Stimulated activated CD4-positive, alpha-beta T cell treated with anti-CD3 and anti-CD28 coated beads, Interleukin-15, amount 100 ng/mL, for 24 hours (primary cell): ENCODE measurements at regions not wholly inside any gene's neighbourhood (a gene's known extent, or its start where the extent isn't known, plus 50 kb on each side); places are given as distances from the start of the nearest gene placed in this dataset.

ENCODE experiments used
- DNase-seq: peaks from one replicate; pipeline ENCODE4 v3.0.0-alpha.2; 2020

DNA sequence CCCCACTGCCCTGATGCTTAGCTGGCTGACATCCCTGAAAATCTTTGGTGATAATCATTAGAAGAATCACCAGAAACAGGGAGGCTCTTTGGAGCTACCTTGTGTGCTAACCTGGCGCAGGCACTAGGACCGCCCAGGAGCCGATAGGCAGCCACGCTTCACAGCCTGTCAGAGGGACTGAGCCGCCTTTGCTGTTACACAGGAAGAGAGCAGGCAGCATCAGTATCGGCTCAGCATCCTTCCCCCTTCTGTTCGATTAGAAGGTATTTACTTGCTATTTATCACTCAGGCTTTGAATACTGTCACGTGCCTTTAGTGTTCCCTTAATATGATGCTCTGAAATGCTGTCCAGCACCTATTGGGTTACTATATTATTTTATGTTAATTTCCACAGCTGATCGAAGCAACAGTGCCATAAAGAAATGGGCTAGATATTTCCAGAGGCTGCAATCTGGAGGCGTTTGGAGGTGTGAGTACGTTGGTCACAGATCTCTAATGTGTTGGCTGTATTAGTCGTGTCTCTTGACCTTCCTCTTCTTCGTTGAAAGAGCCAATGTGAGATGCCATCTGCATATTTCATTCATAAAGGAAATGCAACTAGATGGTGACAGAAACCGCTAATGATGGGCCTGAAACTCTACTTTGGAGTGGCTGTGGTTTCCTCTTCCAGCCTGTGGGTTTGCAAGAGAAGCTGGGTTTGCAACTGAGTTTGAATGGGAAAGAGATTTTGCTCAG lies 110.4 kb upstream of the RAB27B start:
- DNase-seq = peak; percentile 56

DNA sequence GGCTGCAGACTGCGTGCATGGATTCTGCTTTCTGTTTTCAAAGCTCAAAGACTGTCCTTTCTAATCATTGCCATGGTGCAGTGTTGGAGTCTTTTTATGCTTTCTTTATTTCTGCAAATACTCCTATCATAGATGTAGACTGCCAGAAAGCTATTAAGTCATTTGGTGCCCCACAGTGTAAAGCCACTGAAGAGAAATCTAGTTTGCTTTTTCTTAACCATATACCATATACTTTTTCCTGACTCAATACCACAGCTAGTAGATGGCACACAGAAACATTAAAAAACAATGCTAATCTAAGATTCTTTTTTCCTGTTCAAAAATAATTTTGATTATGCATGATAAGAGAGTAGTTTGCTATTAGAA lies 109.9 kb upstream of the RAB27B start:
- no peak for DNase-seq

DNA sequence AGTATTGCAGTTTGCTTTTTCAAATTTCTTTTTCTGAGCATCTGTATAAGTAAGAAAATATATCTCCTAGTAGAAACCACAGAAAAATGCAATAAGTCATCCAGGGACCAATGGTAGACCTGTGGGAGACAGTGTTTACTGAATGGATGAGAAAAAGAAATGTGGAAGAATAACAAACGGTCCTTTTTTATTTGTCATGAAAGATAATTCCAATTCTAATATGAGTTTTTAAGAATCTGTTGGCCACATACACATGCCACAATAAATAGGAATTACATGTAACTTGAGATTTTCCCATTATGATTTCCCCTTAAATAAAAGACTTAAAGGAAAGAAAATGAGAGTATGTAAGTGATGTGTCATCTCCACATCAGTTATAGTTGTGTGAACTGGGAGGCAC lies 107.7 kb upstream of the RAB27B start:
- DNase-seq = no peak

DNA sequence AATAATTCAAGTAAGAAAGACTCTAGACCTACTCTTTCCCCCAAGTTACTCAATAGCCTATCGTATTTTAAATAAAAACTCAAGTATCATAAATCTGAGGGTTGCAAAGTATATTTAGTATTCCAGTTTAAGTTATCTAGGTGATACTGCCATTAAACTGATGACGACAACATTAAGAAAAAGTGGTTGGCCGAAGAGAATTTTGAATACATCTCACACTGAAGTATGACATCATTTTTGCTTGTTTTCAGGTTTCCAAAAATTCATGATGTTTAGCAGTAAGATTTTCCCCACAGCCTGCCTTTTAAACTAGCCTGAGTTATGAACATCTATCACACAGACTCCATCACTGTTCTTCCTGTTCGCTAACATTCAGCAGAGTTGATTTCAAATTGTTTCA lies 102.1 kb upstream of the RAB27B start:
- no peak for DNase-seq

DNA sequence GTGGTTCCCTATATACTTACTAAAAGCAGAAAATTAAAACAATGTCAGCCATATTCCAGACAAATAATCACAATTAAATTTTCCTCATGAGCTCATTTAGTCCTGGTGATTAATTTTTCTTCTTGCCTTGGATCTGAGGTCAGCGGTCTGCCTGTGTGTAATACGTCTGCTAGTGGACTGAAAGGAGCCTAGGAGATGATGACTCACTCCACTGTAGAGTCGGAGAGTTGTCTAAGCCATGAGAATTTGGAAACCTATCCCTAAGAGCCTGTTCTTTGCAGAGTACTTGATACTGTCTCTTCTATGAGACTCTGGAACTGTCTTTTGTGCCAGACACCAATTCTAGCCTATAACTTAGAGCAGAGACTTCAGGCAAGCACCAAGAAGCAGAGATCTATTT lies 94.2 kb upstream of the RAB27B start:
- DNase-seq = no peak

DNA sequence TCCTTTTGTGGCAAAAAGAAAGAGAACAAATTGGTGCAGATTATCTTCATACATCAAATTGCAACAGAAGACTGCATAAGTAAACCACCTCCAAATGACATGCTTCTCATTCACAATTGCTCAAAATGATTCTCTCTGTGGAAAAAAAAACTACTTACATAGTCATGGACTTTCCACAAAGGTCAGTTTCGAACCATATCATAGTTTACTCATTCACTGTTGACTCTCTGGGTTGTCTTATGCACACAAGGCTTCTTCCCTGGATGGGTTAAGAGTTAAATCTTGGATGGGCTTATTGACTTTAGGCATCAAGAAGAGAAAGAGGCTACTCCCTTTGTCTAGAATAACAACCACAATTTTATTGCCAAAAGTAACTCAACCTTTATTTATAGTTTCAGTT lies 91.3 kb upstream of the RAB27B start:
- no peak for DNase-seq

DNA sequence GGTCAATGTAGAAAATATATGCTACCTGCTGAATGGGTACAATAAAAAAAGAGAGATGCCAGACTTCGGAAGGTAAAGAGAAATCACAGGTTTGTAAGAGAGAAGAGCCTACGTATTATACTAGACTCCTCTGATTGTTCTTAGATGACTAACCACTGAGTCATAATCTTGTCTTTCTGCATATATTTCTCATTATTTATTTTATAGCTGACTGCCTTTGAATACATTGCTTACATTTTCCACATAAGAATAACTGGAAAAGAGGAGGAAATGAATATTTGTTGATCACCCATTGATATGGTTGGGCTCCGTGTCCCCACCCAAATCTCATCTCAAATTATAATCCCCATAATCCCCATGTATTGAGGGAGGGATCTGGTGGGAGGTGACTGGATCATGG lies 90.3 kb upstream of the RAB27B start:
- no peak for DNase-seq

DNA sequence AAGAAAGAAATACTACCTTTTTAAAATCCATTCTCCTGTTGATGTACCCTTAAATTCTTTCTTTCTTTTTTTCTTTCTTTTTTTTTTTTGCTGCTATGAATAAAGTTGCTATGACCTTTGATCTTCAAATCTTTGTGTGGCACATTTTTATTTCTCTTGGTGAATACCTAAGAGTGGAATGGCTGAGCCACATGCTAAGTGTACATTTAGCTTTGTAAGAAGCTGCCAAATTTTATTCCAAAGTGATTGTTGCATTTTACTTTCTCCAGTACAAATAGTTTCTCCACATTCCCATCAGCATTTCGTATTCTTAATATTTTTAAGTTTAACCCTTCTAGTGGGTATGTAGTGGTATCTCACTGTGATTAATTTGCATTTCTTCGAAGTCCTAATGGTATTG lies 88.8 kb upstream of the RAB27B start:
- no peak for DNase-seq

DNA sequence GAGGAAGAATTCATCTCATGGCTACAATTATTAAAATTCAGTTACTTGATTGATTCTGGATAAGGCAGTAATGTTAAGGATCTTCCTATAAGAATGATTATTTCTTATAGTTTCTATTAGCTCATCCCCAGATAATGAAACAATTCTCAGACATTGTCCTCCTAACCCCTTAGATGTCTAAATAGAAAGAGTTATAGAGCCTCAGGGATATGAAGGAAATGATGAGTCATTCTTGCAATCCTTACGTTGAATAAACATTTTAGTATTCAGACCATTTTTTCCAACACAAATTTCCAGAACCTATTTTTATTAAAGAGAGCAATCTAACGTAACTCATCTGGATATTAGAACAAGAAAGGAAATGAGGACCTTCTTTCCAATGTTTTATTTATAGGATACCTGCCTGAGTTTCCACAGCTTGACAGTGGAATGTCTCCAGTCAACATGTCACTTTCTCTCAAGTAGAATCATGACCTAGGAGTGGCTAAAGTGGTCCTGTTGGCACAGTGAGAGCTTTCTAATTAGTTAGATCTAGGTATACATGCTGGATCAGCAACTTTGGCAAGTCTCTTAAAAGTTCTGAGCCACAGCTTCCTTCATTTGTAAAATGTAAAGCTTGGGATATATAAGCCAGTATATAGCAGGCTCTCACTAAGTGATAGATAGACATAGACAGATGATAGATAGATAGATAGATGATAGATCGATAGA lies 88.0 kb upstream of the RAB27B start:
- DNase-seq = no peak

DNA sequence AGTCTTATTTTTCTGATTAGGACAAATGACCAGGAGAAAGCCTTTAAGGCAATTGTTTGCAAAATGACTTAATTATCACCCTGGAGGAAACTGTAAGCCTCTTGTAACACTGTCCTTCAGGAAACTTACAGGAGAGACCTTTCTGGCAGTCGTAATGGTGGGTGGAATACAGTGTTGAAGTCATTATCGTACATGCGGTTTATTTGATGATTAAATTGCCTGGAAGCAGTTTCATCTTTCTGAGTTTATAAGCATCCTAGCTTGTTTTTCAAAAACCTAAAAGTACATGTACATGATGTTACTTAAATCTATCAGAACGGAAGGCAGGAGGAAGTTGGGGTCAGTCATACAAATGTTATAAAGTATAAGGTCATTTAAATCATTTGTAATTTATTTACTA lies 86.2 kb upstream of the RAB27B start:
- DNase-seq = no peak

DNA sequence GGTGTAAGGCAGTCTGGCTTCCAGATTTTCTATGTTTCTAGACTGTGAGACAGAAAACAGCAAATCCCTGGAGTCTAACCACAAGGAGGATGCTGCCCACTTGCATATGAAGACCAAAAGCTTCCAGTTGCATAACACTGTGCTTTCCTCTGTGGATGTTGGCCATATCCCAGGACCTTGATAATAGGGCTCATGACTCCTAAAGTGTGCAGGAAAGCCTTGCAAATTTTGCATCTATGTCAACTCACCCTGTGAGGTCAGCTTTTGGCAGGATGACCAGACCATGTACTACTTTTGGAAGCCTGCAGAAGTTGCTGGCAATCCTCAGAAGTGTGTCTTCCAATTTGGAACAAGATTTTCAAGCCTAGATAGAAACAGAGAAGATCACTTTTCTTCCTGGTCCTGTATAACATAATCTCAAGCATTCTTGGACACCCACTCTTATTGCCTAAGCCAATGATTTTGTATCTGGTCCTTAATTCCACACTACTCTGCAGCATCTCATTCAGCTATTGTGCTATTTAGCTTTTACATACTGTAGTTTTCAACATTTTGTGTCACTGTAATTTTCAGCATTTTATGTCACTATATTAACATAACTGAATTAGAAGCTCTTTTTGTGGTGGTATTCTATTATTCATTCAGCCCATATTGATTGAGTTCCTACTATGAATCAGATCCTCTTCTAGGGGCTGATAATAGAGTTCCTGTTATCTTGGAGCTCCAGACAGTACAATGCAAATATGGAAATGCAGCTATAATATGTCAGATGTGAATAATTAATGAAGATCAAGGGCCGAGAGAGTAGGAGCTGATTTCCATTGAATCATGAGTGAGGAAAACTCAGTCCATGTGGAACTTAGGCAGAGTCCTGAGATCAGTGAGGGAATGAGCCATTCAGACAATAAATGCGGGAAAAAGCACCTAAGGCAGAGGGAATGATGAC lies 85.3 kb upstream of the RAB27B start:
- DNase-seq = no peak

DNA sequence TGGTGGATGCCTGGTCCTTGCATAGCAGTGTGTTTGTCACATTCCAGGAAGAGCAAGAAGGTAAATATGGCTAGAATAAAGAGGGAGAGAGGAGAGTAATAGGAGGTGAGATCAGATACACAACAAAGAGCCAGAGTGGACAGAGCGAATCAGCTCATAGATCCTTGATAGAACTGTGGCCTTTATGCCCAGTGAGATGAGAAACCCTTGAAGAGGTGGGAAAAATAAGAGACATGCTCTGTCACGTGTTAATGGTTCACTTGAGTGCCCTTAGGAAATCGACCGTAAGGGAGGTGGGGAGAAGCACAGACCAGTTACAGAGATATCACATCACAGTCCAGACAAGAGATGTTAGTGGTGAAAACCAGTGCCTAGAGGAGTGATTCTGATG lies 84.7 kb upstream of the RAB27B start:
- DNase-seq = no peak

DNA sequence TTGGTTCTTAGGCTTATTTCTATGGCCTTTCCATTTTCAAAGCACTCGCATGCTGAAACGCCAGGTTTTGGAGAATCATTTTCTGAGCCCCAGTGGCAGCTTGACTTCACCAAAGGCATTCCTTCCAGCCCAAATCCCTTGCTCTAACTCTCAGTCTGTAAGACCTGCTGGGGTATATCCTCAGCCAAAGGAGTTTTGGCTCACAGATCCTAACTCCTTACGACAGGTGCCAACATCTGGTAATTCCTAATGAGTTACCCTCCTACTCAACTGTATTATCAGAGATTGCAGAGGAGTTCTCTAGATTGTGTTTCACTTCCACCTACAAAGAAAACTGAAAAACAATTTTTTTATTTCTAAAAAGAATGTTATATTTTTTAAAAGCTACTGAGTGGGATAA lies 79.0 kb upstream of the RAB27B start:
- DNase-seq = no peak

DNA sequence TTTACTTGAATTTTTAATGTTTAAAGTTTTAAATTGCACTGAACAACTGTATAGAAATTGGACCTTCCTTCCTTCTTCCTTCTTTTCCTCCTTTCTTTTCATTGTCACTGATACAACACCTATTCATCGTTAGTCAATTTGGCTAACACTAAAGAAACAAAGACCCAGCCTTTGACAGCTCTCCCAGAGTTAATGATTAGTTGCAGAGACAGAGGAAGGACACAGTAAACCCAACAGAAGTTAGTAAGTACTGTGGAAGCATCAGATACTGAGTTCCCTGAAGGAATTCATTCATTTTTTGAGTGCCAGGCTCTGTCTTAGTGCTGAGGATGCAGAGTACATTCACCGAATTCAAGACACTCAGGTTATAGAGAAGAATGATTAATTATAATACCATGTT lies 77.9 kb upstream of the RAB27B start:
- no peak for DNase-seq

DNA sequence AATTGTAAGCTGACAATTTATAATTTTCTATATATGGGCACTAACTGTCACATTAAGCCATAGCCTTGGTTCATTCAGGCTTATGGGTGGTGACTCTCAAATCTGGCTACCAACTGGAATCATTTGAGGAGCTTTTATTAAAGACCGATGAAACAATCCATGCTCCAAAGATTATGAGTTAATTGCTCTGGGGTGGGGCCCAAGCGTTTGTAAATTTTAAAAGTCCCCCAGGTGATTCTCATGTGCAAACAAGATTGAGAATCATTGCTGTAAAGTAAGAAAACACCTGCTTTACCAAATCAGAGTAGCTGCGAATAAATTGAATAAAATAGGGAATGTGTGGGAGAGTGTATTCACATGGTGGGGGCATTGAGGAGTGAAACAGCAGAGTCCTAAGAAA lies 76.1 kb upstream of the RAB27B start:
- no peak for DNase-seq

DNA sequence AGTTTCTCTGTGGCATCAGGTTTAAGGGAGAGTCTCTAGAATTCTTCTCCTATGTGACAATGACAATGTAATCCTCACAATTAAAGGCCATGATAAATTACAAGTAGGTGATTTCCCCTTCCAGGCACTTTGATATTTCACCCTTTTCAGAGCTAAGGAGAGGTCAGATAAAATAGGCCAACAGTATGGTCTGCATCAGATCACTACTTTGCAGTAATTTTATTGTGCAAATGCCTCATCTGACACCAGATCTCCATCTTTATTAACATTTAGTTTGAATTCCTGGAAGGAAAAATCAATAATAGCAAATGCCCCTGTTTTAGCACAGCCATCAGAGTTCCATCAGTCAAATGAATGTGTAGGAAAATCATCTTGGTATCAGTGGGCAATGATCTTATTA lies 72.8 kb upstream of the RAB27B start:
- no peak for DNase-seq

DNA sequence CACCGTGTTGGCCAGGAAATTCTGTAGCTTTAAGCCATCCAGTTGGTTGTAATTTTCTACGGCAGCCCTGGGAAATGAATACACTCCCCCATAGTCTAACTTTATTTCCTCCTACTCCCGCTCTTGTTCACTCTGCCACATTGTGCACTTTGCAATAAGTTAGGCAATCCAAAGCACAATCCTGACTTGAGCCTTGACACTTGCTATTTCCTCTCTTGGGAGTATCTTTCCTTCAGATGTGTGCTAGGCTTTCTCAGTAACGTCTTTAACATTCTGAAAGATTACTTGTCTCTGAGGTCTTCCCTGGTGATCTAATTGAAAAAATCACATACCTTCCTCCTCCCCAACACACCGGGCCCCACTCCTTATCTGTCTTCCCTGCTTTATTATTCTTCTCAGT lies 65.9 kb upstream of the RAB27B start:
- DNase-seq = no peak

DNA sequence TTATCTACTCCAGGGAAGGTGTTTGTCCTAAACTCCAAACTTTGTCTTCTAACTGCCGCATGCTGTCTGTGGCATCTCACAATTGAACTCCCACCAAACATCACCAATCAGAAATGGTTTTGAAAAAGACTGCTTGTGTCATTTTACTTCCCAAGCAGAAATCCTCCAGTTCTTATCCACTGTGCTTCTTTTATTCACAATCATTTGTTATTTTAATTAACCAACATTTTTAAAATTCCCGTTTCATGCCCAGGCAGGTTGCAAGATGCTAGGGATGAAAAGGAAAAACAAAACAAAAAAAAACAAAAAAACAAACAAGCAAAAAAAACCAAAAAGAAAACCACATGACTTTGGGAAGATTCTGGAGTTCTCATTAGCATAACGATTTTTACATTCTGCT lies 63.5 kb upstream of the RAB27B start:
- no peak for DNase-seq

DNA sequence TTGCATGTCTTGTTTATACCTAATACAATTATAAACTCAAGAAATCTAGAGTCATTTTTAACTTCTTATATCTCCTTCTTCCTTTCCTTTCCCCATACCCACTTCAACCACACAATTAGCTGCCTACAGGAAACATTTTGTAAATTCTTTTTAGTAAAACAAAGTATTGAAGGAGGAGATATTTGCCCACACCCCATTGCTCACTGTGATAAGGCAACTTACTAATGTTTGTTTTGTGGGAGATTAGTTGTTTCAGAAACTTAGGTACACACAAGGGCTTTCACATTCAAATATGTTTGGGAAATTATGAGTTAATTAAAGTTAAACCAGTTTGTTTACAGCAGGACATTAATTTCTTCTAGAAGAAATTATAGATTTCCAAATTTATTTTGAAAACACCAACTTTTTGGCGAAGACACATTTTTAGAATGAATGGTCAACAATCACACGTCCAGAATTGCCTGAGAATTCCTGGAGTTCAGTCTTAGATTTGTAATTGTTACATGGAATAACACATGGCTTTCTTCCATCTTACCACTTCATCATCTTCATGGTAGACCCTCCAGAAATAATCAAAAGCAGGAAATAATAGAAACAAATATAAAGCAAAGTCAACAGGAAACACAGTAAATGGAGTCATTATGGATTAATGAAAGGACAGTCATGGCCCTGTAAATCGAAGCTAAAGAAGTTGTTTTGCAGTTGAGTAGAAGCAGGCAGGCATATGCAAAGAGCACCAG lies 62.5 kb upstream of the RAB27B start:
- DNase-seq = no peak

DNA sequence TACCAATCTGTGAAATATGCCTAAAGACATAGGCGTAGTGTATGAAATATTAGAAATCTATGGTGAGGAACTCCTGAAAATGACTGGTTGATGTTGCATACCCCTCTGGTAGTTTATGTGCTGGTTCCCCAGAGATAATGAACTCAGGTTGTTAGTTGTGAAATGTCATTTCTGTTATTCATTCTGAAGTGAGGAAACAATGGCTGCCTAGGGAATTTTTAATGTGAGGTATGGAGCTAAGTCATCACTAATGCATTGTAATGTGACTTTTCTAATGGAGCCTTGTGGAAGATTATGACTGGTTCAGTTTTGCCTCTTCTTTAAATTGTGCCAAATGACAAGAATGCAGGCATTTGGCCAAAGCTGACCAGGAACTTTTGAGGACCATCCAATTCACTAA lies 61.6 kb upstream of the RAB27B start:
- DNase-seq = no peak

DNA sequence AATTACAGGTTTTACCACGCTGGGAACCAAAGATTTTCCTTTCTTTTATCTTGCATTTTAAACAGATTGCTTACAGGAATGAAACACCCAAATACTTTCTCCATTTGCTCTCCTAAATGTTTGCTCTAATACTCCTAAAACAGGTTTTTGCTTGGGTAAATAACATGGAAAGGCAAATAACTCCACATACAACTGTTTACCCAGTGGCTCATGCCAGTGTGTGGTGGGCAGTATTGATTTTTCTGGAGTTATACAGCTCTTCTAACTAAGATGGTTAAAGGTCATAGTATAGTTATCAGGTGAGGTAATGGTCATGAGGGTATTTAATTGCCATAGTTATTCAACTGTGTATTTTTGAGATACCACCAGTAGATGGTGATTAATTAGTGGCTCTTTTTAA lies 61.2 kb upstream of the RAB27B start:
- DNase-seq = no peak

DNA sequence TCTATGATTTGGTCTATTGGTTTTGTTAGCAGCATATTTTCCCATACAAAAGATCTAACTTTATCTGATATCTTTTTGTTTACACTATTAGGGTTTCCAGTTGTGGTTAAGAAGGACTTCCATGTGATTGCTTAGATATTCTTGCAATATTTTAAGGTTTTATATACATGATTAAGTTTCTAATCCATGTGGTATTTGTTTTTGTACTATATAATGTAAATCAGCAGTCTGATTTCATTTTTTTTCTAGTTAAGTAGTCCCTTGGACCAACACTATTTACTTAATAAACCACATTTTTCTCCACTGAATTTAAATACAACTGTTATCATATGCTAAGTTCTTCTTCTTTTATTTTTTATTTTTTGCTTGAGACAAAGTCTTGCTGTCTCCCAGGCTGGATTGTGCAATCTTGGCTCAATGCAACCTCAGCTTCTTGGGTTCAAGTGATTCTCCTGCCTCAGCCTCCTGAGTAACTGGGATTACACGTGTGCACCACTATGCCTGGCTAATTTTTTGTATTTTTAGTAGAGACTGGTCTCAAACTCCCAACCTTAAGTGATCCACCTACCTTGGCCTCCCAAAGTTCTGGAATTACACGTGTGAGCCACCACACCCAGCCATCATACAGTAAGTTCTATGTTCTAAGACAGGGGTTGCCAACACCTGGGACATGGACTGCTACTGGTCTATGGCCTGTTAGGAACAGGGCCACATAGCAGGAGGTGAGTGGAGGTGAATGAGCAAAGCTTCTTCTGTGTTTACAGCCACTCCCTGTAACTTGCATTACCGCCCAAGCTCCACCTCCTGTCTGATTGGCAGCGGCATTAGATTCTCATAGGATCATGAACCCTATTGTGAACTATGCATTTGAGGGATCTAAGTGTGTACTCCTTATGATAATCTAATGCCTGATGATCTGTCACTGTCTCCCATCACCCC lies 58.5 kb upstream of the RAB27B start:
- DNase-seq = no peak
